Esophagus muscularis mucosa (tissue), 4 donors: ENCODE measurements at regions not wholly inside any gene's neighbourhood (a gene's known extent, or its start where the extent isn't known, plus 50 kb on each side); places are given as distances from the start of the nearest gene placed in this dataset.
"Not testable (repeated sequence)": the region's sequence is repeated elsewhere in the genome, so short reads cannot be mapped to it uniquely, and the experiment has no call there.

ENCODE experiments used
- DNase-seq: peaks from one replicate; pipeline ENCODE4 v3.0.0-alpha.2; 2017; ENCODE audit errors: extremely low spot score
- H3K27ac ChIP-seq, 4 donors: fragments of 200-600 bp; sonication (generic); replicated peaks in 1 of 4; 1 replicate in 3 of 4; 2 replicates in 1 of 4; pipeline ENCODE4 v1.5.1; 2016 to 2019; ENCODE audit warnings: mild to moderate bottlenecking in 1 of 4
- H3K27me3 ChIP-seq, 4 donors: fragments of 200-600 bp; sonication (generic); one replicate each; pipeline versions ENCODE4 v1.5.1 to v1.6.0; 2016 to 2019
- H3K36me3 ChIP-seq, 4 donors: fragments of 200-600 bp; sonication (generic); one replicate each; pipeline ENCODE4 v1.5.1; 2016 to 2019
- H3K4me1 ChIP-seq, 4 donors: fragments of 200-600 bp; sonication (generic); one replicate each; pipeline ENCODE4 v1.5.1; 2016 to 2019
- H3K4me3 ChIP-seq, 4 donors: fragments of 200-600 bp; sonication (generic); 1 replicate in 2 of 4; 2 replicates in 2 of 4; pipeline ENCODE4 v1.5.1; 2016 to 2019; ENCODE audit warnings: mild to moderate bottlenecking in 4 of 4, moderate library complexity in 1 of 4
- H3K9me3 ChIP-seq, 4 donors: fragments of 200-600 bp; sonication (generic); 1 replicate in 3 of 4; 2 replicates in 1 of 4; pipeline ENCODE4 v1.5.1; 2016 to 2019
- CTCF ChIP-seq, 3 experiments: fragments of 200-600 bp in 2 of 3; fragments of 450-650 bp in 1 of 3; sonication (generic) in 2 of 3; IDR thresholded peaks; one replicate each; pipeline ENCODE4 v1.5.1; 2017 to 2019; ENCODE audit warnings: antibody characterized with exemption in 3 of 3, mild to moderate bottlenecking in 2 of 3, moderate library complexity in 1 of 3
- EP300 ChIP-seq: sonication (generic); formaldehyde crosslinking; IDR thresholded peaks from one replicate; pipeline ENCODE4 v1.6.1; 2017; ENCODE audit warnings: antibody characterized with exemption
- POLR2A ChIP-seq: fragments of 450-650 bp; IDR thresholded peaks from one replicate; pipeline ENCODE4 v1.6.1; 2017; ENCODE audit warnings: antibody characterized with exemption, moderate library complexity, mild to moderate bottlenecking, low read depth
- POLR2AphosphoS5 ChIP-seq, 2 donors: sonication (generic); formaldehyde crosslinking; IDR thresholded peaks; one replicate each; pipeline ENCODE4 v1.6.1; 2017; ENCODE audit warnings: antibody characterized with exemption in 2 of 2
- WGBS: methylation state at CpG from one replicate; pipeline ENCODE4 v1.1.5; 2018; 5-methylcytosine and 5-hydroxymethylcytosine counted together
- intact Hi-C: fragments of 100-400 bp; cut with DNase I; formaldehyde crosslinking; loops from one replicate; pipeline ENCODE4 v1.15.1; 2023

GRCh38 chr10:94123258-94123995 lies 129.7 kb downstream of the PLCE1 start:
- DNase-seq, result no peak
- peaks cover 23 to 50% (median 41%) of the 10 kb centered on the region in 4 donors for H3K4me1 ChIP-seq
- H3K36me3 ChIP-seq, result no peaks in the 10 kb centered on the region
- 52% methylated on average over 9 of the region's 9 CpGs for WGBS
- peak overlapping the region; percentile 8 to 69 (median 64) for H3K27ac ChIP-seq
- no peak for TF ChIP-seq POLR2A
- TF ChIP-seq POLR2AphosphoS5 (IDR thresholded peaks at IDR 0.05), result no peak
- TF ChIP-seq CTCF (IDR thresholded peaks at IDR 0.05), result no peak
- no peak for TF ChIP-seq EP300
- intact Hi-C loops, result no loop called here
- H3K4me3 ChIP-seq, result no peak overlapping the region
- H3K9me3 ChIP-seq, result no peaks in the 10 kb centered on the region
- H3K27me3 ChIP-seq, result no peaks in the 10 kb centered on the region

GRCh38 chr10:94124147-94124546 lies 130.4 kb downstream of the PLCE1 start:
- Histone ChIP-seq H3K27ac (peak overlapping the region in 2 of 4 donors; percentile 63 to 65), H3K4me1 (peaks cover 23 to 56% (median 47%) of the 10 kb centered on the region in 4 donors)
- H3K9me3 ChIP-seq, intact Hi-C loops, H3K4me3 ChIP-seq, DNase-seq, H3K36me3 ChIP-seq, H3K27me3 ChIP-seq: not testable (repeated sequence)
- WGBS, result 87% methylated on average over 2 of the region's 2 CpGs

DNA sequence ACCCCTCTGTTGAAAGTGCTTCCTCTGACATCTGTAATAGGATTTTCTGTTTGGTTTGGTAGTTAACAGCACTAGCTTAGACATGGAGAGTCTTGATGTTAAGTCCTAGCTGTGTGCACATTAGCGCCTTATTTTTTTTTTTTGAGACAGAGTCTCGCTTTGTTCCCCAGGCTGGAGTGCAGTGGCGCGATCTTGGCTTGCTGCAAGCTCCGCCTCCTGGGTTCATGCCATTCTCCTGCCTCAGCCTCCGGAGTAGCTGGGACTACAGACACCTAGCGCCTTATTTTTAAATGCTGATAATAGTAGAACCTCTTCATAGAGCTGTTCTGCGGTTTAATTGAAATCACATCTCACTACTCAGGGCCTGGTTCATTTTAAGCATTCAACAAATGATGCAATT lies 131.5 kb downstream of the PLCE1 start:
- DNase-seq, intact Hi-C loops, H3K27ac ChIP-seq: not testable (repeated sequence)

GRCh38 chr10:94125856-94126255 lies 132.1 kb downstream of the PLCE1 start:
- H3K9me3 ChIP-seq, result no peaks in the 10 kb centered on the region
- intact Hi-C loops, result no loop called here
- H3K4me3 ChIP-seq, result no peak overlapping the region
- no peaks in the 10 kb centered on the region for H3K27me3 ChIP-seq
- no peak for DNase-seq
- TF ChIP-seq CTCF (IDR thresholded peaks at IDR 0.05) (no peak), POLR2AphosphoS5 (IDR thresholded peaks at IDR 0.05) (peak in 1 of 2 donors; percentile 8)
- H3K36me3 ChIP-seq, result no peaks in the 10 kb centered on the region
- no peak overlapping the region for H3K27ac ChIP-seq
- H3K4me1 ChIP-seq, result peaks cover 38 to 72% (median 64%) of the 10 kb centered on the region in 4 donors

More for the DNA sequence above, 131.5 kb downstream of the PLCE1 start:
- not testable (repeated sequence) for H3K36me3 ChIP-seq, H3K4me3 ChIP-seq, H3K9me3 ChIP-seq, H3K27me3 ChIP-seq
- peaks cover 32 to 67% (median 58%) of the 10 kb centered on the region in 4 donors for H3K4me1 ChIP-seq
- WGBS, result 96% methylated on average over 8 of the region's 8 CpGs

DNA sequence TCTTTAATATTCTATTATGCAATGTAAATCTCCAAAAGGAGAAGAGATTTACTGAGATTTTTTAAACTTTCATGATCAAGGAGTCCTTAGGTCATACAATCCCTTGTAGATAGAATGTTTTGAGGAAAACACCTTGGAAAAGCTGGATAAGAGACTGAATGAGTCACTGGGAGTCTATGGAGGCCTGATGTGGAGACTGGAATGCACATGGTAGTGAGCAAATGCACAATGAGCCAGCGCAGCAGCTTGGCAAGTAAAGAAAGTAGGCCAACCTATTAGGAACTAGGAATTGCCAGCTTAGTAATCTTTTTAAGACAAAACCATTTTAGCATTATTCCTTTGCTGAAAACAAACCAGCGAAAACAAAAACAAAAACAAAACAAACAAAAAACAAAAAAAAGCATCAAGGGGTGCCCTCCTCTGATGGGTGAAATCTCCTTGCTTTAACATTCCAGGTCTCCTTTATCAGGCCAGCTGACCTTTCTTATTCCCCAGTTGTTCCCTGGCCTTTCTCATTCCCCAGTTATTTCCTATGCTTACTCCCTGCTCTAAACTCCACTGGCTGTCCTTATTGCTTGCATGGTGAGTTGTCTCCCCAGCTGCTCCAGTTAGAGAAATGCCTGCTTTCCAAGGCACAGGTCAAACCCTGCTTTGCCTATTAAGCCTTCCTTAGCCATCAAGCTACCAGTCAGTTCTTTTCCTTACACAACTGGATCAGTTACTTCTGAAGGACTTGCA lies 135.8 kb downstream of the PLCE1 start:
- no peaks in the 10 kb centered on the region for H3K9me3 ChIP-seq
- H3K27me3 ChIP-seq, result no peaks in the 10 kb centered on the region
- H3K36me3 ChIP-seq, result no peaks in the 10 kb centered on the region
- H3K27ac ChIP-seq, result peak overlapping the region in 1 of 4 donors; percentile 73
- no peak for TF ChIP-seq POLR2AphosphoS5 (IDR thresholded peaks at IDR 0.05)
- no peak for TF ChIP-seq CTCF (IDR thresholded peaks at IDR 0.05)
- no peak for TF ChIP-seq EP300
- no peak for TF ChIP-seq POLR2A
- intact Hi-C loops, result no loop called here
- DNase-seq, result no peak
- no peak overlapping the region for H3K4me3 ChIP-seq
- WGBS, result 80% methylated on average over 2 of the region's 2 CpGs
- peaks cover 43 to 69% (median 66%) of the 10 kb centered on the region in 4 donors for H3K4me1 ChIP-seq
